ENCODE measurements at regions not wholly inside any gene's neighbourhood (a gene's known extent, or its start where the extent isn't known, plus 50 kb on each side); places are given as distances from the start of the nearest gene placed in this dataset.
"Not testable (repeated sequence)": the region's sequence is repeated elsewhere in the genome, so short reads cannot be mapped to it uniquely, and the experiment has no call there.

- WGBS: 100% methylated on average over 1 of the region's 2 CpGs
- H3K4me3 ChIP-seq (ENCODE audit: low read length); H3K27me3 ChIP-seq (ENCODE audit: insufficient read depth, low read length): not testable (repeated sequence)
Observed at GRCh38 chr20:30164389-30164788, 1093.1 kb upstream of the DEFB115 start.

DNA sequence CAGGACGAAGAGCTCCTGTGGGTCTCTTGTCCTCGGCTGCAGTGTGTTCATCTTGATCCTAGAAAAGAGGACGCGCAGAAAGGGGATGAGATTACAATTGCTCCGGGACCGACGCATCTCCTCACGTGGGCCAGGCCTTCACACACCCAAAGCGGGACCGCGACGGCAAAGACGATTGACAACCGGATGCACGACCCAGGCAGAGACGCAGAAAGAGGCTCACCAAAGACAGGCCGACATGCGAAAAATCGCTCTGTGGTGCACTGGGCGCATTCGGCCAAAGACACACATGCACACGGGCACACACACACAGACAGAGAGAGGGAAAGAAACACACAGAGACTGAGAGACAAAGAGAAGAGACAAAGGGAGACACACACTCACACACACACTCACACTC, 1089.9 kb upstream of the DEFB115 start:
- peaks cover 58% of the 10 kb centered on the region for H3K9me3 ChIP-seq (ENCODE audit: insufficient read depth, low read depth, low read length)
- 94% methylated on average over 22 of the region's 22 CpGs for whole genome bisulfite sequencing
- H3K27ac ChIP-seq (ENCODE audit: low read depth, low read length): no peak overlapping the region
- no peak overlapping the region for H3K9ac ChIP-seq (ENCODE audit: low read depth, low read length)
- no peak overlapping the region for H3K4me3 ChIP-seq (ENCODE audit: low read length)
- no peaks in the 10 kb centered on the region for H3K27me3 ChIP-seq (ENCODE audit: insufficient read depth, low read length)
- H3K4me1 ChIP-seq (ENCODE audit: insufficient read depth, low read length): no peaks in the 10 kb centered on the region
- no peaks in the 10 kb centered on the region for H3K36me3 ChIP-seq (ENCODE audit: insufficient read depth, low read length)

More at GRCh38 chr20:30164389-30164788, 1093.1 kb upstream of the DEFB115 start:
- peaks cover 59% of the 10 kb centered on the region for H3K9me3 ChIP-seq (ENCODE audit: insufficient read depth, low read depth, low read length)
- H3K36me3 ChIP-seq (ENCODE audit: insufficient read depth, low read length); H3K27ac ChIP-seq (ENCODE audit: low read depth, low read length); H3K4me1 ChIP-seq (ENCODE audit: insufficient read depth, low read length); H3K9ac ChIP-seq (ENCODE audit: low read depth, low read length): not testable (repeated sequence)

DNA sequence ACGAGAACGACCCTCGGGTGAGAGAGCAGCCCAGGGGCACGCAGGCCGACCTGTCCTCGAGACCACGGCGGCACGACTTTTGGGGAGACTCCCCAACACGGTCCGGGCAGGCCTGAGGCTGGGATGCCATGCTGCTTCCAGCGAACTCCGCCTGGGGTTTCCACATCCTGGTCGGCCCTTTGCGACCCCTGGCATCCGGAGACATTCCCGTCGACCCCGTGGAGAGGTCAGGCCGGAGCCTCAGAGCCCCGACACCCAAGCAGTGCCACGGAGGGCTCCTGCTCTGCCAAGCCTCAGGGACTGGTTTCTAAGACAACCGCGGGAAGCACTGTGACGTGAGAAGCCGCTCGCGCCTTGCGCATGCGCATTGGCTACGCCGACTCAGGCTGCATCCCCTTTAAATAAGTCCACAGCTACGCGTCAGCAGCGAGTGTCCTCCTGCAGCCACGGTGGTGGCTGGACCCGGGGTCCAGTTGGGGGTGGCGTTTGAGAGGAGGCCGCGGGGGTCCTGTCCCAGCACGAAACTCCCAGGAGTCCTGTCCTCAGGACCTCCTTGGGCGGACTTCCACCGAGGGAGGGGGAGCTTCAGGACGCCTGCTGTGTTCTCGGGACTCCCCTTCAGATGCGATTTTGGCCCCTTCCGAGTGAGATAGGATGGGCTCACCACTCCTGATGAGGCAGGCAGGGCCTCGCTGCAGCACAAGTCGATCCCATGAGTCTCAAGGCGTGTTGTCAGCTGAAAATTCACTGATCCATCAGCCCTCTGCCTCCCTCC, 1089.3 kb upstream of the DEFB115 start:
- WGBS: 93% methylated on average over 50 of the region's 50 CpGs
- H3K9me3 ChIP-seq (ENCODE audit: insufficient read depth, low read depth, low read length): peaks cover 58% of the 10 kb centered on the region

DNA sequence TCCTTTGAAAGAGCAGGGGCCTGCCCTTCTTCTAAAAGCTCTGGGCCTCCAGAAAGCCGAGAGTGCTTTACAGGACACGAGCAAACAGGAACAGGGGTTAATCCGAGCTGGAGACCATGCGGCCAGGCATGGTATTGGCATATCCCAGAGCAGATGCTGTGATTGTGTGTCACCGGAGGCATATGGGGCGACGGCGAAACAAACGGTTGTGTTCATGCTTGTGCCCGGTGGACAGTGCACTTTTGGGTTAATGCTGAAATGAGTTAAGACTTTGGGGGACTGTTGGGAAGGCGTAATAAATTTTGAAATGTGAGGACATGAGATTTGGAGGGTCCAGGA, 1088.7 kb upstream of the DEFB115 start:
- Histone ChIP-seq H3K27me3 (ENCODE audit: insufficient read depth, low read length) (no peaks in the 10 kb centered on the region), H3K36me3 (ENCODE audit: insufficient read depth, low read length) (no peaks in the 10 kb centered on the region), H3K9ac (ENCODE audit: low read depth, low read length) (no peak overlapping the region), H3K4me1 (ENCODE audit: insufficient read depth, low read length) (no peaks in the 10 kb centered on the region), H3K4me3 (ENCODE audit: low read length) (no peak overlapping the region), H3K9me3 (ENCODE audit: insufficient read depth, low read depth, low read length) (peaks cover 58% of the 10 kb centered on the region), H3K27ac (ENCODE audit: low read depth, low read length) (no peak overlapping the region)
- WGBS: 94% methylated on average over 11 of the region's 11 CpGs

More for the DNA sequence above, 1089.3 kb upstream of the DEFB115 start:
- H3K4me3 ChIP-seq (ENCODE audit: low read length): no peak overlapping the region
- no peaks in the 10 kb centered on the region for H3K4me1 ChIP-seq (ENCODE audit: insufficient read depth, low read length)
- H3K27ac ChIP-seq (ENCODE audit: low read depth, low read length): no peak overlapping the region
- no peaks in the 10 kb centered on the region for H3K36me3 ChIP-seq (ENCODE audit: insufficient read depth, low read length)
- no peaks in the 10 kb centered on the region for H3K27me3 ChIP-seq (ENCODE audit: insufficient read depth, low read length)
- no peak overlapping the region for H3K9ac ChIP-seq (ENCODE audit: low read depth, low read length)

GRCh38 chr20:30175681-30176080, 1081.8 kb upstream of the DEFB115 start:
- Histone ChIP-seq H3K36me3 (ENCODE audit: insufficient read depth, low read length) (no peaks in the 10 kb centered on the region), H3K27me3 (ENCODE audit: insufficient read depth, low read length) (no peaks in the 10 kb centered on the region), H3K9ac (ENCODE audit: low read depth, low read length) (no peak overlapping the region), H3K4me1 (ENCODE audit: insufficient read depth, low read length) (no peaks in the 10 kb centered on the region), H3K27ac (ENCODE audit: low read depth, low read length) (no peak overlapping the region), H3K9me3 (ENCODE audit: insufficient read depth, low read depth, low read length) (peaks cover 45% of the 10 kb centered on the region), H3K4me3 (ENCODE audit: low read length) (no peak overlapping the region)
- WGBS: 92% methylated on average over 14 of the region's 14 CpGs

- not testable (repeated sequence) for H3K27ac ChIP-seq (ENCODE audit: low read depth, low read length); H3K36me3 ChIP-seq (ENCODE audit: insufficient read depth, low read length); H3K27me3 ChIP-seq (ENCODE audit: insufficient read depth, low read length); H3K4me1 ChIP-seq (ENCODE audit: insufficient read depth, low read length); H3K9ac ChIP-seq (ENCODE audit: low read depth, low read length); H3K4me3 ChIP-seq (ENCODE audit: low read length)
- H3K9me3 ChIP-seq (ENCODE audit: insufficient read depth, low read depth, low read length): peaks cover 41% of the 10 kb centered on the region
Observed at GRCh38 chr20:30183124-30183523, 1074.3 kb upstream of the DEFB115 start.

- H3K9ac ChIP-seq (ENCODE audit: low read depth, low read length); H3K4me1 ChIP-seq (ENCODE audit: insufficient read depth, low read length); H3K36me3 ChIP-seq (ENCODE audit: insufficient read depth, low read length); H3K4me3 ChIP-seq (ENCODE audit: low read length); H3K27ac ChIP-seq (ENCODE audit: low read depth, low read length); H3K27me3 ChIP-seq (ENCODE audit: insufficient read depth, low read length): not testable (repeated sequence)
- peaks cover 26% of the 10 kb centered on the region for H3K9me3 ChIP-seq (ENCODE audit: insufficient read depth, low read depth, low read length)
Observed at GRCh38 chr20:30191785-30192184, 1065.7 kb upstream of the DEFB115 start.

- not testable (repeated sequence) for H3K4me3 ChIP-seq (ENCODE audit: low read length); H3K36me3 ChIP-seq (ENCODE audit: insufficient read depth, low read length); H3K27ac ChIP-seq (ENCODE audit: low read depth, low read length); H3K4me1 ChIP-seq (ENCODE audit: insufficient read depth, low read length); H3K9ac ChIP-seq (ENCODE audit: low read depth, low read length); H3K27me3 ChIP-seq (ENCODE audit: insufficient read depth, low read length); H3K9me3 ChIP-seq (ENCODE audit: insufficient read depth, low read depth, low read length)
Observed at GRCh38 chr20:30234477-30234876, 1023.0 kb upstream of the DEFB115 start.

DNA sequence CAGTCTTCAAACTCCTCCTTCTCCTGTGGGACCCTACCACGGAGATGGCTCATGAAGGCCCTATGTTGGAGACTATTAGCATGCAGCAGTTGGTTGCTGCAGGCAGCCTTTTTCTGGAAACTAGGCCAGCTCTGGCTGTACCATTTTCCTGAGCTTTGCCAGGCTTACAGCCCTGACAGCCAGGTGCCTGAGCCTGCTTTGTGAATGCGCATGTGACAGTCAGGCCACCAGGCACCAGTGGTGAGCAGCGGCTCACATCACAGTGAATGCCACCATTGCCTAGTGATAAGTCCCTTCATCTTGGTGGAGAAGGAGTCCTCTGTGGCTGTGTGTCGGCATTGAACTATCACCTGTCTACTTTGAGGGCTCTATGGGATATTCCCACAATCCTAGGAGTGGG, 982.4 kb upstream of the DEFB115 start:
- not testable (repeated sequence) for H3K27ac ChIP-seq (ENCODE audit: low read depth, low read length); H3K36me3 ChIP-seq (ENCODE audit: insufficient read depth, low read length); H3K4me3 ChIP-seq (ENCODE audit: low read length); H3K27me3 ChIP-seq (ENCODE audit: insufficient read depth, low read length); H3K4me1 ChIP-seq (ENCODE audit: insufficient read depth, low read length); H3K9ac ChIP-seq (ENCODE audit: low read depth, low read length)
- peaks cover 25% of the 10 kb centered on the region for H3K9me3 ChIP-seq (ENCODE audit: insufficient read depth, low read depth, low read length)
- 92% methylated on average over 3 of the region's 4 CpGs for WGBS

DNA sequence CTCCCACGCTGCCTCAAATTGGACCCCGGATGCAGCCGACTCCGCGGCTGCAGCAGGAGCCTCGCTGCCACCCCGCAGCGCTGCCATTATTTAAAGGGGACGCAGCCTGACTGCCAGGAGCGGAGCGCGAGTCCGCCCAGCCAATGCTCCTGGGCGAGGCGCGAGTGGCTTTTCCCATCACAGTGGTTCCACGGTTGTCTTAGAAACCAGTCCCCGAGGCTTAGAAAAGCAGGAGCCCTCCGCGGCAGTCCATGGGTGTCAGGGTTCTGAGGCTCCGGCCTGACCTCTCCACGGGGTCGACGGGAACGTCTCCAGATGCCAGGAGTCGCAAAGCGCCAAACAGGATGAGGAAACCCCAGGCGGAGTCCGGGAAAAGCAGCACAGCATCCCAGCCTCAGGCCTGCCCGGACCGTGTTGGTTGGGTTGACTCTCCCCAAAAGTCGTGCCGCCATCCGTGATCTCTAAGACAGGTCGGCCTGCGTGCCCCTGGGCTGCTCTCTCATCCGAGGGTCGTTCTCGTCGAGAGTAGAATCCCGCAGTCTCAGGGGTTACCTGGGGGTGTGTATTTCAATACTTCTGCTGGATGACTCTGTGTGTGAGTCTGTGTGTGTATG, 975.8 kb upstream of the DEFB115 start:
- Histone ChIP-seq H3K9me3 (ENCODE audit: insufficient read depth, low read depth, low read length) (peaks cover 15% of the 10 kb centered on the region), H3K36me3 (ENCODE audit: insufficient read depth, low read length) (no peaks in the 10 kb centered on the region), H3K9ac (ENCODE audit: low read depth, low read length) (no peak overlapping the region), H3K4me1 (ENCODE audit: insufficient read depth, low read length) (no peaks in the 10 kb centered on the region), H3K27me3 (ENCODE audit: insufficient read depth, low read length) (no peaks in the 10 kb centered on the region), H3K27ac (ENCODE audit: low read depth, low read length) (no peak overlapping the region), H3K4me3 (ENCODE audit: low read length) (no peak overlapping the region)
- WGBS: 94% methylated on average over 41 of the region's 41 CpGs

DNA sequence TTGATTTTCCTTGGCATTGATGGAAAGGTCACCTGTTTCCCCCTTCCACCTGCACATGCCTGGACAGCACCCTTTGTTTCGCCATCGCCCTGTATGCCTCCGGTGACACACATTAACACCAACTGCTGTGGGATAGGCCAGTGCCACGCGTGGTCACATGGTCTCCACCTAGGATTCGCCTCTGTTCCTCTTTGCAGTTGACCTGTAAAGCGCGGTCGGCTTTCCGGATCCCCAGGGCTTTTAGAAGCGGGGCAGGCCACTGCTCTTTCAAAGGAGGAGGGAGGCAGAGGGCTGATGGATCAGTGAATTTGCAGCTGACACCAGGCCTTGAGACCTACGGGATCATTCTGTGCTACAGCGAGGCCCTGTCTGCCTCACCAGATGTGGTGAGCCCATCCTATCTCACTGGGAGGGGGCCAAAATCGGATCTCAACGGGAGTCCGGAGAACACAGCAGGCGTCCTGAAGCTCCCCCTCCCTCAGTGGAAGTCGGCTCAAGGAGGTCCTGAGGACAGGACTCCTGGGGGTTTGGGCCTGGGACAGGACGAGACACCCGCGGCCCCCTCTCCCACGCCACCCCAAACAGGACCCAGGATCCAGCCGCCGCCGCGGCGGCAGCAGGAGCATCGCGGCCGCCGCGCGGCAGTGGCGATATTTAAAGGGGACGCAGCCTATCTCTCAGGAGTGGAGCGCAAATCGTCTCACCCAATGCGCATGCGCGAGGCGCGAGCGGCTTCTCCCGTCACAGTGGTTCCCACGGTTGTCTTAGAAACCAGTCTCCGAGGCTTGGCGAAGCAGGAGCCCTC, 973.8 kb upstream of the DEFB115 start:
- H3K4me1 ChIP-seq (ENCODE audit: insufficient read depth, low read length); H3K27me3 ChIP-seq (ENCODE audit: insufficient read depth, low read length); H3K9ac ChIP-seq (ENCODE audit: low read depth, low read length); H3K27ac ChIP-seq (ENCODE audit: low read depth, low read length); H3K36me3 ChIP-seq (ENCODE audit: insufficient read depth, low read length); H3K9me3 ChIP-seq (ENCODE audit: insufficient read depth, low read depth, low read length): not testable (repeated sequence)
- 61% methylated on average over 47 of the region's 47 CpGs for WGBS
- H3K4me3 ChIP-seq (ENCODE audit: low read length): peak overlapping the region; percentile 46
